Gastroesophageal sphincter (tissue), 3 donors: ENCODE measurements at regions not wholly inside any gene's neighbourhood (a gene's known extent, or its start where the extent isn't known, plus 50 kb on each side); places are given as distances from the start of the nearest gene placed in this dataset.

Source experiments
- CTCF ChIP-seq, 4 experiments: fragments of 200-600 bp in 2 of 4; fragments of 450-650 bp in 2 of 4; sonication (generic) in 1 of 4; IDR thresholded peaks; one replicate each; pipeline ENCODE4 v1.5.1; 2017 to 2019; ENCODE audit warnings: antibody characterized with exemption in 4 of 4, mild to moderate bottlenecking in 2 of 4, moderate library complexity in 2 of 4
- EP300 ChIP-seq: sonication (generic); formaldehyde crosslinking; IDR thresholded peaks from one replicate; pipeline ENCODE4 v1.6.1; 2017; ENCODE audit warnings: antibody characterized with exemption, mild to moderate bottlenecking
- POLR2A ChIP-seq, 2 donors: fragments of 450-650 bp; IDR thresholded peaks; one replicate each; pipeline ENCODE4 v1.6.1; 2017; ENCODE audit warnings: antibody characterized with exemption in 2 of 2, mild to moderate bottlenecking in 2 of 2, moderate library complexity in 1 of 2

GRCh38 chr3:6354653-6355052 lies 506.3 kb upstream of the GRM7 start:
- no peak for TF ChIP-seq POLR2A (IDR thresholded peaks at IDR 0.05)
- no peak for TF ChIP-seq EP300
- TF ChIP-seq CTCF (IDR thresholded peaks at IDR 0.05) = no peak
